Activated naive CD8-positive, alpha-beta T cell treated with anti-CD3 and anti-CD28 coated beads for 36 hours (primary cell): ENCODE measurements at regions not wholly inside any gene's neighbourhood (a gene's known extent, or its start where the extent isn't known, plus 50 kb on each side); places are given as distances from the start of the nearest gene placed in this dataset.

Experiments
- DNase-seq: peaks from one replicate; pipeline ENCODE4 v3.0.0; 2021
- H3K27ac Mint-ChIP-seq: one replicate; pipeline ENCODE4 v1.8.0; 2022; ENCODE audit warnings: mild to moderate bottlenecking, moderate library complexity, mixed read lengths
- H3K27me3 Mint-ChIP-seq: one replicate; pipeline ENCODE4 v1.8.0; 2022; ENCODE audit warnings: mild to moderate bottlenecking, mixed read lengths
- H3K36me3 Mint-ChIP-seq: one replicate; pipeline ENCODE4 v1.8.0; 2021; ENCODE audit warnings: mild to moderate bottlenecking, mixed read lengths
- H3K4me1 Mint-ChIP-seq: one replicate; pipeline ENCODE4 v1.8.0; 2021; ENCODE audit warnings: mixed read lengths
- H3K4me3 Mint-ChIP-seq: one replicate; pipeline ENCODE4 v1.8.0; 2022; ENCODE audit warnings: mild to moderate bottlenecking, moderate library complexity, mixed read lengths
- H3K9me3 Mint-ChIP-seq: one replicate; pipeline ENCODE4 v1.8.0; 2022; ENCODE audit warnings: mixed read lengths

GRCh38 chr3:194274424-194275085 is 76.6 kb downstream of the CPN2 start:
- Mint-ChIP-seq H3K9me3 (no peaks in the 10 kb centered on the region), H3K4me1 (no peaks in the 10 kb centered on the region), H3K4me3 (no peak overlapping the region), H3K27me3 (no peaks in the 10 kb centered on the region), H3K36me3 (no peaks in the 10 kb centered on the region), H3K27ac (no peak overlapping the region)
- DNase-seq, result no peak

- Mint-ChIP-seq H3K9me3 (no peaks in the 10 kb centered on the region), H3K36me3 (no peaks in the 10 kb centered on the region), H3K4me1 (no peaks in the 10 kb centered on the region), H3K27ac (no peak overlapping the region), H3K27me3 (no peaks in the 10 kb centered on the region), H3K4me3 (no peak overlapping the region)
- DNase-seq, result no peak
Observed at GRCh38 chr3:194275291-194275690, 75.8 kb downstream of the CPN2 start.

GRCh38 chr3:194275721-194276120 is 75.4 kb downstream of the CPN2 start:
- no peaks in the 10 kb centered on the region for H3K36me3 Mint-ChIP-seq
- no peak for DNase-seq
- no peaks in the 10 kb centered on the region for H3K27me3 Mint-ChIP-seq
- H3K27ac Mint-ChIP-seq, result no peak overlapping the region
- no peaks in the 10 kb centered on the region for H3K4me1 Mint-ChIP-seq
- no peaks in the 10 kb centered on the region for H3K9me3 Mint-ChIP-seq
- no peak overlapping the region for H3K4me3 Mint-ChIP-seq

- no peak for DNase-seq
- H3K27ac Mint-ChIP-seq, result no peak overlapping the region
- H3K9me3 Mint-ChIP-seq, result no peaks in the 10 kb centered on the region
Observed at GRCh38 chr3:194276768-194277103, 74.4 kb downstream of the CPN2 start.

GRCh38 chr3:194277104-194277785 is 73.9 kb downstream of the CPN2 start:
- no peak for DNase-seq
- Mint-ChIP-seq H3K9me3 (no peaks in the 10 kb centered on the region), H3K36me3 (no peaks in the 10 kb centered on the region), H3K4me3 (no peak overlapping the region), H3K27ac (no peak overlapping the region), H3K27me3 (no peaks in the 10 kb centered on the region), H3K4me1 (no peaks in the 10 kb centered on the region)

More at GRCh38 chr3:194276768-194277103, 74.4 kb downstream of the CPN2 start:
- H3K36me3 Mint-ChIP-seq, result no peaks in the 10 kb centered on the region
- H3K27me3 Mint-ChIP-seq, result no peaks in the 10 kb centered on the region
- H3K4me3 Mint-ChIP-seq, result no peak overlapping the region
- H3K4me1 Mint-ChIP-seq, result no peaks in the 10 kb centered on the region

GRCh38 chr3:194277786-194278130 is 73.4 kb downstream of the CPN2 start:
- DNase-seq, result no peak
- Mint-ChIP-seq H3K4me3 (no peak overlapping the region), H3K27me3 (no peaks in the 10 kb centered on the region), H3K4me1 (no peaks in the 10 kb centered on the region), H3K9me3 (no peaks in the 10 kb centered on the region), H3K36me3 (no peaks in the 10 kb centered on the region), H3K27ac (no peak overlapping the region)

- DNase-seq, result no peak
- Mint-ChIP-seq H3K4me3 (no peak overlapping the region), H3K36me3 (no peaks in the 10 kb centered on the region), H3K4me1 (no peaks in the 10 kb centered on the region), H3K9me3 (no peaks in the 10 kb centered on the region), H3K27ac (no peak overlapping the region), H3K27me3 (no peaks in the 10 kb centered on the region)
Observed at GRCh38 chr3:194278186-194278845, 72.8 kb downstream of the CPN2 start.

- no peaks in the 10 kb centered on the region for H3K4me1 Mint-ChIP-seq
- H3K4me3 Mint-ChIP-seq, result no peak overlapping the region
- no peaks in the 10 kb centered on the region for H3K36me3 Mint-ChIP-seq
- no peaks in the 10 kb centered on the region for H3K9me3 Mint-ChIP-seq
- peaks cover 3% of the 10 kb centered on the region for H3K27me3 Mint-ChIP-seq
- no peak overlapping the region for H3K27ac Mint-ChIP-seq
- DNase-seq, result no peak
Observed at GRCh38 chr3:194279101-194279500, 72.0 kb downstream of the CPN2 start.

GRCh38 chr3:194279701-194280360 is 71.3 kb downstream of the CPN2 start:
- no peaks in the 10 kb centered on the region for H3K4me1 Mint-ChIP-seq
- DNase-seq, result no peak
- H3K27ac Mint-ChIP-seq, result no peak overlapping the region
- H3K4me3 Mint-ChIP-seq, result no peak overlapping the region
- no peaks in the 10 kb centered on the region for H3K36me3 Mint-ChIP-seq
- peaks cover 3% of the 10 kb centered on the region for H3K27me3 Mint-ChIP-seq
- no peaks in the 10 kb centered on the region for H3K9me3 Mint-ChIP-seq

- no peak for DNase-seq
- Mint-ChIP-seq H3K27ac (no peak overlapping the region), H3K4me1 (no peaks in the 10 kb centered on the region), H3K27me3 (peaks cover 3% of the 10 kb centered on the region), H3K36me3 (no peaks in the 10 kb centered on the region), H3K9me3 (no peaks in the 10 kb centered on the region), H3K4me3 (no peak overlapping the region)
Observed at GRCh38 chr3:194280777-194281176, 70.4 kb downstream of the CPN2 start.

GRCh38 chr3:194281306-194281705 is 69.8 kb downstream of the CPN2 start:
- Mint-ChIP-seq H3K27ac (no peak overlapping the region), H3K4me1 (no peaks in the 10 kb centered on the region), H3K9me3 (no peaks in the 10 kb centered on the region), H3K4me3 (no peak overlapping the region), H3K36me3 (no peaks in the 10 kb centered on the region), H3K27me3 (peaks cover 3% of the 10 kb centered on the region)
- DNase-seq, result no peak

GRCh38 chr3:194281766-194282165 is 69.4 kb downstream of the CPN2 start:
- Mint-ChIP-seq H3K27me3 (peaks cover 3% of the 10 kb centered on the region), H3K9me3 (no peaks in the 10 kb centered on the region), H3K36me3 (no peaks in the 10 kb centered on the region), H3K27ac (no peak overlapping the region), H3K4me3 (no peak overlapping the region), H3K4me1 (no peaks in the 10 kb centered on the region)
- DNase-seq, result no peak

GRCh38 chr3:194282436-194283122 is 68.5 kb downstream of the CPN2 start:
- DNase-seq, result no peak
- Mint-ChIP-seq H3K4me1 (no peaks in the 10 kb centered on the region), H3K4me3 (no peak overlapping the region), H3K27me3 (peaks cover 3% of the 10 kb centered on the region), H3K36me3 (no peaks in the 10 kb centered on the region), H3K27ac (no peak overlapping the region), H3K9me3 (no peaks in the 10 kb centered on the region)

- peaks cover 3% of the 10 kb centered on the region for H3K27me3 Mint-ChIP-seq
- no peaks in the 10 kb centered on the region for H3K4me1 Mint-ChIP-seq
- H3K27ac Mint-ChIP-seq, result no peak overlapping the region
- no peaks in the 10 kb centered on the region for H3K36me3 Mint-ChIP-seq
- DNase-seq, result no peak
- H3K4me3 Mint-ChIP-seq, result no peak overlapping the region
- H3K9me3 Mint-ChIP-seq, result no peaks in the 10 kb centered on the region
Observed at GRCh38 chr3:194283221-194284006, 67.7 kb downstream of the CPN2 start.
